ENCODE measurements at regions not wholly inside any gene's neighbourhood (a gene's known extent, or its start where the extent isn't known, plus 50 kb on each side); places are given as distances from the start of the nearest gene placed in this dataset.
A peak's percentile ranks its signal among the peaks of the same experiment; 100 is the strongest.
"Not testable (repeated sequence)": the region's sequence is repeated elsewhere in the genome, so short reads cannot be mapped to it uniquely, and the experiment has no call there.

GRCh38 chr5:14928661-14929060 lies 57.1 kb upstream of the ANKH start:
- H3K4me1 Mint-ChIP-seq (ENCODE audit: low read depth), result peaks cover 44% of the 10 kb centered on the region
- H3K9me3 Mint-ChIP-seq, result no peaks in the 10 kb centered on the region
- H3K27me3 Mint-ChIP-seq (ENCODE audit: low read depth), result no peaks in the 10 kb centered on the region
- H3K4me3 Mint-ChIP-seq, result no peak overlapping the region
- ATAC-seq (replicated peaks in 1 of 2) (no peak), DNase-seq (no peak)
- no peaks in the 10 kb centered on the region for H3K36me3 Mint-ChIP-seq (ENCODE audit: insufficient read depth in 2 of 2)
- H3K27ac Mint-ChIP-seq, result no peak overlapping the region

- Mint-ChIP-seq H3K27me3 (ENCODE audit: low read depth) (no peaks in the 10 kb centered on the region), H3K4me1 (ENCODE audit: low read depth) (peaks cover 55% of the 10 kb centered on the region), H3K36me3 (ENCODE audit: insufficient read depth in 2 of 2) (no peaks in the 10 kb centered on the region), H3K4me3 (peak overlapping the region; percentile 43 to 70), H3K27ac (peak overlapping the region; percentile 90), H3K9me3 (no peaks in the 10 kb centered on the region)
- DNase-seq, result no peak
- no peak for ATAC-seq (replicated peaks in 1 of 2)
These were observed 53.7 kb upstream of the ANKH start for GRCh38 chr5:14925326-14925725.

GRCh38 chr5:14922952-14923351 lies 51.4 kb upstream of the ANKH start:
- not testable (repeated sequence) for H3K27ac Mint-ChIP-seq; H3K9me3 Mint-ChIP-seq; DNase-seq; H3K4me3 Mint-ChIP-seq; ATAC-seq (replicated peaks in 1 of 2); H3K36me3 Mint-ChIP-seq (ENCODE audit: insufficient read depth in 2 of 2); H3K27me3 Mint-ChIP-seq (ENCODE audit: low read depth)
- peaks cover 56% of the 10 kb centered on the region for H3K4me1 Mint-ChIP-seq (ENCODE audit: low read depth)

- H3K4me1 Mint-ChIP-seq (ENCODE audit: low read depth), result peaks cover 56% of the 10 kb centered on the region
- DNase-seq (no peak), ATAC-seq (replicated peaks in 1 of 2) (no peak)
- no peak overlapping the region for H3K27ac Mint-ChIP-seq
- H3K36me3 Mint-ChIP-seq (ENCODE audit: insufficient read depth in 2 of 2), result peaks cover 0 to 2% of the 10 kb centered on the region in 2 donors
- peaks cover 0 to 4% of the 10 kb centered on the region in 2 donors for H3K9me3 Mint-ChIP-seq
- H3K4me3 Mint-ChIP-seq, result no peak overlapping the region
- H3K27me3 Mint-ChIP-seq (ENCODE audit: low read depth), result no peaks in the 10 kb centered on the region
These were observed 50.9 kb upstream of the ANKH start for GRCh38 chr5:14922456-14922855.

All from activated T-cell treated with anti-CD3 and anti-CD28 coated beads, Interleukin-2, amount 50 U/mL, for 72 hours (primary cell).